ENCODE measurements at regions not wholly inside any gene's neighbourhood (a gene's known extent, or its start where the extent isn't known, plus 50 kb on each side); places are given as distances from the start of the nearest gene placed in this dataset.
"Not testable (repeated sequence)": the region's sequence is repeated elsewhere in the genome, so short reads cannot be mapped to it uniquely, and the experiment has no call there.

- Histone ChIP-seq H3K4me3 (replicated peaks in 1 of 3) (no peak overlapping the region), H3K36me3 (no peaks in the 10 kb centered on the region), H3K4me1 (peaks cover 4 to 6% of the 10 kb centered on the region in 2 donors), H3K27ac (no peak overlapping the region), H3K9me3 (no peaks in the 10 kb centered on the region), H3K27me3 (no peaks in the 10 kb centered on the region)
- no peak for DNase-seq
- 80 to 88% methylated on average over 5 of the region's 5 CpGs for WGBS, 2 donors
- intact Hi-C loops (cut with DNase I), result no loop called here
- peak in 1 of 6 experiments; percentile 26 for TF ChIP-seq CTCF (IDR thresholded peaks at IDR 0.05)
- TF ChIP-seq POLR2A (IDR thresholded peaks at IDR 0.05), result no peak
Measured at GRCh38 chr6:159633196-159633595, 59.8 kb downstream of the SOD2 start.

- intact Hi-C loops (cut with DNase I), result no loop called here
- WGBS, 2 donors, result 92 to 95% methylated on average over 5 of the region's 5 CpGs
- no peak overlapping the region for H3K4me3 ChIP-seq (replicated peaks in 1 of 3)
- no peaks in the 10 kb centered on the region for H3K9me3 ChIP-seq
- TF ChIP-seq POLR2A (IDR thresholded peaks at IDR 0.05) (no peak), CTCF (IDR thresholded peaks at IDR 0.05) (no peak)
- no peaks in the 10 kb centered on the region for H3K27me3 ChIP-seq
- DNase-seq, result no peak
- H3K27ac ChIP-seq, result no peak overlapping the region
- H3K4me1 ChIP-seq, result peaks cover 4 to 6% of the 10 kb centered on the region in 2 donors
- H3K36me3 ChIP-seq, result no peaks in the 10 kb centered on the region
Measured at GRCh38 chr6:159631886-159632285, 61.2 kb downstream of the SOD2 start.

- Histone ChIP-seq H3K4me3 (replicated peaks in 1 of 3) (no peak overlapping the region), H3K4me1 (no peaks in the 10 kb centered on the region), H3K27ac (no peak overlapping the region), H3K9me3 (no peaks in the 10 kb centered on the region), H3K27me3 (no peaks in the 10 kb centered on the region), H3K36me3 (no peaks in the 10 kb centered on the region)
- intact Hi-C loops (cut with DNase I), result no loop called here
- WGBS, 2 donors, result 78 to 85% methylated on average over 2 of the region's 2 CpGs
- DNase-seq, result no peak
- TF ChIP-seq POLR2A (IDR thresholded peaks at IDR 0.05) (no peak), CTCF (IDR thresholded peaks at IDR 0.05) (no peak)
Measured at GRCh38 chr6:159627939-159628338, 65.1 kb downstream of the SOD2 start.

- H3K9me3 ChIP-seq; H3K27ac ChIP-seq; DNase-seq; H3K4me3 ChIP-seq (replicated peaks in 1 of 3); H3K4me1 ChIP-seq; H3K36me3 ChIP-seq; H3K27me3 ChIP-seq; intact Hi-C loops (cut with DNase I): not testable (repeated sequence)
- 96 to 98% methylated on average over 5 of the region's 5 CpGs for WGBS, 2 donors
Measured at GRCh38 chr6:159626506-159626905, 66.5 kb downstream of the SOD2 start.

GRCh38 chr6:159623156-159623555 is 69.9 kb downstream of the SOD2 start:
- H3K27ac ChIP-seq, result no peak overlapping the region
- no peak for TF ChIP-seq CTCF (IDR thresholded peaks at IDR 0.05)
- no peak for TF ChIP-seq POLR2A (IDR thresholded peaks at IDR 0.05)
- DNase-seq, result no peak
- no peaks in the 10 kb centered on the region for H3K4me1 ChIP-seq
- no peaks in the 10 kb centered on the region for H3K9me3 ChIP-seq
- H3K36me3 ChIP-seq, result no peaks in the 10 kb centered on the region
- intact Hi-C loops (cut with DNase I), result no loop called here
- WGBS, 2 donors, result 96 to 97% methylated on average over 5 of the region's 5 CpGs
- no peak overlapping the region for H3K4me3 ChIP-seq (replicated peaks in 1 of 3)
- H3K27me3 ChIP-seq, result no peaks in the 10 kb centered on the region

- Histone ChIP-seq H3K27ac (no peak overlapping the region), H3K9me3 (no peaks in the 10 kb centered on the region), H3K27me3 (no peaks in the 10 kb centered on the region), H3K36me3 (no peaks in the 10 kb centered on the region), H3K4me1 (no peaks in the 10 kb centered on the region), H3K4me3 (replicated peaks in 1 of 3) (no peak overlapping the region)
- TF ChIP-seq POLR2A (IDR thresholded peaks at IDR 0.05) (no peak), CTCF (IDR thresholded peaks at IDR 0.05) (no peak)
- no peak for DNase-seq
- intact Hi-C loops (cut with DNase I), result no loop called here
- WGBS, 2 donors, result 79 to 83% methylated on average over 1 of the region's 1 CpG
Measured at GRCh38 chr6:159620947-159621346, 72.1 kb downstream of the SOD2 start.

Measured in thyroid gland (tissue), 4 donors.